Fibroblast of the aortic adventitia (primary cell): ENCODE measurements at regions not wholly inside any gene's neighbourhood (a gene's known extent, or its start where the extent isn't known, plus 50 kb on each side); places are given as distances from the start of the nearest gene placed in this dataset.

ENCODE experiments used
- DNase-seq: peaks from one replicate; pipeline ENCODE4 v3.0.0-alpha.2; 2010; ENCODE audit warnings: low read depth
- H3K4me3 ChIP-seq: 2 replicates; pipeline ENCODE4 v1.5.1; 2011; ENCODE audit warnings: low read depth, mild to moderate bottlenecking, control low read depth, low read length, moderate library complexity
- CTCF ChIP-seq: IDR thresholded peaks from 2 replicates; pipeline ENCODE4 v1.5.1; 2011; ENCODE audit warnings: mild to moderate bottlenecking, low read length, control low read depth, inconsistent platforms; ENCODE audit not compliant: insufficient read depth

DNA sequence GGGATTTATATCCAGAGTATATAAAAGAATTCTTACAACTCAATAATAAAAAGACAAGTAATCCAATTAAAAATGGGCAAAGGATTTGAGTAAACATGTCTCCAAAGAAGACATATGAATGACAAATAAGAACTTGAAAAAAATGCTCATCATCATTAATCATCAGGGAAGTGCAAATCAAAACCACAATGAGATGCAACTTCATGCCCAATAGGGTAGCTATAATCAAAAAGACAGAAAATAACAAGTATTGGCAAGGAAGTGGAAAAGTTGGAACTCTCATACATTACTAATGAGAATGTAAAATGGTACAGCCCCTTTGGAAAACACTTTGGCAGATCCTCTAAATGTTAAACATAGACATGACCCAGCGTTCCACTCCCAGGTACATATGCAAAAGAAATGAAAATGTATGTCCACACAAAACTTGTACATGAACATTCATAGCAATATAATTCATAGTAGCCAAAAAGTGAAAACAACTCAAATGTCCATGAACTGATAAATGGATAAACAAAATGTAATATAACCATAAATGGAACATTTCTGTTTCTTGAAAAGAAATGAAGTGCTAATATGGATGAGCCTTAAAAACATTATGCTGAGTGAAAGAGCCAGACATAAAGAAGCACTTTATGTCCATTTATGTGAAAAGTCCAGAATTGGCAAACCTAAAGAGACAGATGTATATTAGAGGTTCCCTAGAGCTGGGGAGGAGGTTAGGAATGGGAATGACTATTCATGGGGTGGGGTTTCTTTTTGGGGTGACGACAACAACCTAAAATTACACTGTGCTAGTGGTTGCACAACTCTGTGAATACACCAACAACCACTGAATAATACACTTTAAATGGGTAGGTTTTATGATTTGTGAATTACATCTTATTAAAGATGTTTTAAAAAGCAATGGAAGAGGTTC is 259.7 kb downstream of the RHOU start:
- DNase-seq: no peak
- no peak overlapping the region for H3K4me3 ChIP-seq
- TF ChIP-seq CTCF: no peak

DNA sequence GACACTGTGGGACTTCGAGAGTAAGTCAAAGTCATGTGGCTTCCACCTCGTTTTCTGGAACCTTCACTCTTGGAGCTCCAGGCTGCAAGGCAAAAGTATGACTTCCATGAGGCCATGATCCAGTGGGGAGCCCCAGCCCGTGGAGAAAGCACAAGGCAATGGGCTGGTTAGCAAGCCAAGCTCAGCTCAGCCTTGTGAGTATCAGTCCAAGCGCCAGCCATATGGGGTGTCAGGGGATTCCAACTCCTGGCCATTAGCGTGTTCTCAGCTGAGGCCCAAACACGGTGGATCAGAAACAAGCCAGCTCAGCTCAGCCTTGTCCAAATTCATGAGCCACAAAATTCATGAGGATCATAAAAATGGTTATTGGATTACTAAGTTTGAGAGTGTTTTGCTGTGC is 261.0 kb downstream of the RHOU start:
- TF ChIP-seq CTCF: no peak

DNA sequence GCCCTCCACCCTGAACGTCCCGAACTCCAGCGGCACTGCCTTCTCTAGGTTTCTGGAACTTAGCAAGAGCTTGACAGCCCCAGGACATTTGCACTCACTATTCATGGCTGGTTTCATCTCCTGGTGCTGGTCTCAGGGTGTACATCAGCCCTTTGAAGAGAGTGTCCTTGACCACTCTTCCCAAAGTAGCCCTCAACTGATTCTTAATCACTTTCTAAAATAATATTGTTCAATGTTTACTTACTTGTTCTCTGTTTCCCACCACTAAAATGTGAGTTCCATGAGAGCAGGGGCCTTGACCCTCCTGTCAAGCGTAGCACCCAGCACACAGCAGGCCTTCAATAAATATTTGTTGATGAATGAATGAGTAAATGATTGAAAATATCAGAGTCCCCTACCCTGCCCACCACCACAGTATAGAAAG is 262.5 kb downstream of the RHOU start:
- H3K4me3 ChIP-seq: no peak overlapping the region

More for the DNA sequence above, 261.0 kb downstream of the RHOU start:
- no peak for DNase-seq
- no peak overlapping the region for H3K4me3 ChIP-seq

DNA sequence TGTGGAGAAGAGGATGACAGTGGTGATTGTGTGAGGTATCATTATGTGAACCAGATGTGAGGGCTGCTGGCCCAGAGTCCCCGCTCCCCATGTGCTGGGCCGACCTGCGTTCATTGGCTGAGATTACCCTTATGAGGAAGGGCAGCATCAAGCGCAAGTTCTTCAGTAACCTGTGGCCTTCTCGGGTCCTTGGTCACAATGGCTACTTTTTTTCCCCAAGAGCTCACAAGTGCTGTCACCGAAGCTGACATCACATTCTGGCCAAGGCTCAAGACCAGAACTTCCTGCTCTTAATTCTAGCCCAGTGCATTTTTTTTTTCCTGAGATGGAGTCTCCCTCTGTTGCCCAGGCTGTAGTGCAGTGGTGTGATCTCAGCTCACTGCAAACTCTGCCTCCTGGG is 262.9 kb downstream of the RHOU start:
- TF ChIP-seq CTCF: no peak
- no peak for DNase-seq
- H3K4me3 ChIP-seq: no peak overlapping the region

More for the DNA sequence above, 262.5 kb downstream of the RHOU start:
- no peak for TF ChIP-seq CTCF
- no peak for DNase-seq

- no peak overlapping the region for H3K4me3 ChIP-seq
- no peak for TF ChIP-seq CTCF
- DNase-seq: no peak
These were observed 264.3 kb downstream of the RHOU start for GRCh38 chr1:228999446-229000170.

- H3K4me3 ChIP-seq: no peak overlapping the region
- no peak for TF ChIP-seq CTCF
- no peak for DNase-seq
These were observed 264.9 kb downstream of the RHOU start for GRCh38 chr1:229000187-229000586.
